ENCODE measurements at regions not wholly inside any gene's neighbourhood (a gene's known extent, or its start where the extent isn't known, plus 50 kb on each side); places are given as distances from the start of the nearest gene placed in this dataset.

DNA sequence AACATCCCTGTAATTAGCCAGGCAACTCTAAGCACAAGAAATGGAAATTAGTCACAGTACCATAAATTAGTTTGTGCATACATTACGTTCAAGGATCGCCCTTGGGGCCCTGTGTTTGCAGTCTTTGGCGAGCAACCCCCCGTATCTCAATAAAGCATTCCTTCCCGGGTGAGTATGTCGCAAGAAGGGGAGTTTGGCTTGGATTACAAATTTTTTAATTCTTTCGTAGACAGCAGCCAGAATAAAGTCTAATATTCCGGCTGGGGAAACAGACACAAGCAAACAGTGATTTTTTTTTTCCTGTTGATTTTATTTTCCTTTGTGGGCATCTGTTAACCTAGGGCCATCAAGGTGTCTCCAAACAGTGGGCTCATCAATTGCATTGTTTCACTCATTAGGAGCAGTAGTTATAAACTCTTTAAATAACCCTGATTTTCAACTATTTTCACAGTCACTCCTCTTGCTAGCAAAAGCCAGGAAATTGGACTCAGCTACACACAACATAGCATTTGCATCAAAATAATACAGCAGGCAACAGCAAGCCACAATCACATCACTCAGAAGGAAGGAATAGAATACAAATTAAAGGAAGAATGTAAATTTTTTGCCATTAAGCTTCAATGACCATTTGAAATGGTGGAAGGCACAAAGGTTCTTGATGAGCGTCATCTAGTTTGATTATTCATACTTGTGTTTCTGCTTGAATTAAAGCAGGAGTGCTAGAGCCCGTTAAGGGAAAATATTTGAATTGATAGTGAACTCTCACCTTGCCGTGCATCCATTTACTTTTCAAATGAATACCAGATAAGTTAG lies 85.3 kb downstream of the LINC00237 start:
- Mint-ChIP-seq H3K4me3 (ENCODE audit: unreplicated experiment) (no peak overlapping the region), H3K9me3 (ENCODE audit: low read depth) (peaks cover 5% of the 10 kb centered on the region), H3K4me1 (ENCODE audit: low read depth) (no peaks in the 10 kb centered on the region), H3K27ac (ENCODE audit: unreplicated experiment) (no peak overlapping the region), H3K27me3 (ENCODE audit: low read depth) (peaks cover 16% of the 10 kb centered on the region), H3K36me3 (ENCODE audit: low read depth) (no peaks in the 10 kb centered on the region)
- no peak for DNase-seq (ENCODE audit: low spot score)
- TF ChIP-seq, protein P1, sequence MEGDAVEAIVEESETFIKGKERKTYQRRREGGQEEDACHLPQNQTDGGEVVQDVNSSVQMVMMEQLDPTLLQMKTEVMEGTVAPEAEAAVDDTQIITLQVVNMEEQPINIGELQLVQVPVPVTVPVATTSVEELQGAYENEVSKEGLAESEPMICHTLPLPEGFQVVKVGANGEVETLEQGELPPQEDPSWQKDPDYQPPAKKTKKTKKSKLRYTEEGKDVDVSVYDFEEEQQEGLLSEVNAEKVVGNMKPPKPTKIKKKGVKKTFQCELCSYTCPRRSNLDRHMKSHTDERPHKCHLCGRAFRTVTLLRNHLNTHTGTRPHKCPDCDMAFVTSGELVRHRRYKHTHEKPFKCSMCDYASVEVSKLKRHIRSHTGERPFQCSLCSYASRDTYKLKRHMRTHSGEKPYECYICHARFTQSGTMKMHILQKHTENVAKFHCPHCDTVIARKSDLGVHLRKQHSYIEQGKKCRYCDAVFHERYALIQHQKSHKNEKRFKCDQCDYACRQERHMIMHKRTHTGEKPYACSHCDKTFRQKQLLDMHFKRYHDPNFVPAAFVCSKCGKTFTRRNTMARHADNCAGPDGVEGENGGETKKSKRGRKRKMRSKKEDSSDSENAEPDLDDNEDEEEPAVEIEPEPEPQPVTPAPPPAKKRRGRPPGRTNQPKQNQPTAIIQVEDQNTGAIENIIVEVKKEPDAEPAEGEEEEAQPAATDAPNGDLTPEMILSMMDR (IDR thresholded peaks at IDR 0.05): no peak

DNA sequence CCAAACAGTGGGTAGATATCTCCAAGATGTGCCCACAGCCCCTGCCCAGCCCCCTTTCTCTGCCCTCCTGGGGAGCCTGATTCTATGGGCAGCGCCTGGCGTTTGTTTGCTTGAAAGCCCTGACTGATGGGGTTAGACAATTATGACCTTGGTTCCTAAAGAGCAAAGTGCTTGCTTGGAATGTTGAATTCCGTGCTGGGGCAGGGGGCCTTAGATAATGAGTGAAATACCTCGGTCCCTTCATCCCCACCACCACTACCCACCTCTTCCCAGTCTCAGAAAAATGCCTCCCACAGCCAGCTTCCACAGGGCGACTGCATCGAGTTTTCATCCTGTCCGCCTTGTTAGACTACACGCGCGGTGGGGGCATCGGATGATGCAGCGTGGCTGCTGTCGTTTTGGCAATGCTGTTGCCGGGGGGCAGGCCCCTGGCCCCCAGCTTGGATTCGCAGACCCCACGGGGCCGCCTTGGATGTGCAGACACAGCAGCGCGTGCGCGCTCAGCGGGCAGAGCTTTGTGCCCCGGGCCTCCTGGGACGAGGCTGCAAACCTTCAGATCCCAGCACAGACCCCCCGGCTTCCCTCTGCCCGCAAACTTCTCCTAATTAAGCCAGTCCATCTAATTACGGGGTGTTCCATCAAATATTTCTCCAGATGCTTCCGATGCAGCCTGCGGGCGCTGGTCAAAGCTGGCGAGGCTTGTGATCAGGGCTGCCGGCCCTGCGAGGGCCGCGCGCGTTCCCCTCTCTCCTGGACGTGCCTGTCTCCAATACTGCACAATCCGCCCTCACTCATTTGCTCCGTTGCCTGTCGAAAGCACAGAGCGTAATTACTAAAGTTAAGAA lies 86.1 kb downstream of the LINC00237 start:
- Mint-ChIP-seq H3K4me3 (ENCODE audit: unreplicated experiment) (no peak overlapping the region), H3K36me3 (ENCODE audit: low read depth) (no peaks in the 10 kb centered on the region), H3K27me3 (ENCODE audit: low read depth) (peaks cover 16% of the 10 kb centered on the region), H3K27ac (ENCODE audit: unreplicated experiment) (no peak overlapping the region), H3K4me1 (ENCODE audit: low read depth) (no peaks in the 10 kb centered on the region), H3K9me3 (ENCODE audit: low read depth) (peaks cover 5% of the 10 kb centered on the region)
- no peak for DNase-seq (ENCODE audit: low spot score)
- TF ChIP-seq, protein P1 (IDR thresholded peaks at IDR 0.05): no peak

DNA sequence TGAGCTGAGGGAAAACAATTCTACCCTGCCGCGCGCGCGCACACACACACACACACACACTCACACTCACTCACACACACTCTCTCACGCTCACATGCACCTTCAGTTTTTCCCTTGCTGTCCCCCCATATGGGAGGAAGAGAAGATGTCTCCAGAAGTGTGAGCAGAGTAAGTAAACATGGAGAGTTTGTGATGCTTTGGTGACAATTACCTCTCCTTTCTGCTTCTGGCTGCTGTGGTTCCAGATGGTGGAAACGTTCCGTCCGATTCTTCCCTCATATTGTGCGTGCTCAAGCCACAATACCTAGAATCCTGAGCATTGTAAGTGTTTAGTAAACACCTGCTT lies 86.7 kb downstream of the LINC00237 start:
- DNase-seq (ENCODE audit: low spot score): no peak
- TF ChIP-seq, protein P1 (IDR thresholded peaks at IDR 0.05): no peak
- H3K36me3 Mint-ChIP-seq (ENCODE audit: low read depth): no peaks in the 10 kb centered on the region
- H3K4me1 Mint-ChIP-seq (ENCODE audit: low read depth): no peaks in the 10 kb centered on the region
- H3K4me3 Mint-ChIP-seq (ENCODE audit: unreplicated experiment): no peak overlapping the region
- peaks cover 16% of the 10 kb centered on the region for H3K27me3 Mint-ChIP-seq (ENCODE audit: low read depth)
- H3K27ac Mint-ChIP-seq (ENCODE audit: unreplicated experiment): no peak overlapping the region
- peaks cover 2% of the 10 kb centered on the region for H3K9me3 Mint-ChIP-seq (ENCODE audit: low read depth)

DNA sequence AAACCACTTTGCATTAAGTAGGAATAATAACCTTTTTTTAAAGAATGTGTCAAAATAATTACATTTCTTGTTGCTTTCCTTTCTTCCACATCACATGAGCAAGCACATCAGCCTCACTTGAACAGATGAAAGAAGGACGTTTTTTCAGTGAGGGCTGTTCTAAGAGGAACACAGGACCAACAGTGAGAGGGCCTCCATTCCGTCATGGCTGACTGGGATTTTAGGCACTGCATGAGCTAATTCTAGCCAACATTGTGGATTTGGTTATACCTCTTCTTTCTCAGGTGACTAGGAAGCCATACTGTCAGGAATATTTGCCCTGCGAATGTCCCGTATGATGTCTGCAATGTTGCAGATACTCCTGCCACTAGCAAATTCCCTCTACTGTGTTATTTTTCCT lies 87.6 kb downstream of the LINC00237 start:
- no peaks in the 10 kb centered on the region for H3K9me3 Mint-ChIP-seq (ENCODE audit: low read depth)
- TF ChIP-seq, protein P1 (IDR thresholded peaks at IDR 0.05): no peak
- no peaks in the 10 kb centered on the region for H3K36me3 Mint-ChIP-seq (ENCODE audit: low read depth)
- DNase-seq (ENCODE audit: low spot score): no peak
- peaks cover 16% of the 10 kb centered on the region for H3K27me3 Mint-ChIP-seq (ENCODE audit: low read depth)
- no peak overlapping the region for H3K4me3 Mint-ChIP-seq (ENCODE audit: unreplicated experiment)
- no peak overlapping the region for H3K27ac Mint-ChIP-seq (ENCODE audit: unreplicated experiment)
- H3K4me1 Mint-ChIP-seq (ENCODE audit: low read depth): no peaks in the 10 kb centered on the region

DNA sequence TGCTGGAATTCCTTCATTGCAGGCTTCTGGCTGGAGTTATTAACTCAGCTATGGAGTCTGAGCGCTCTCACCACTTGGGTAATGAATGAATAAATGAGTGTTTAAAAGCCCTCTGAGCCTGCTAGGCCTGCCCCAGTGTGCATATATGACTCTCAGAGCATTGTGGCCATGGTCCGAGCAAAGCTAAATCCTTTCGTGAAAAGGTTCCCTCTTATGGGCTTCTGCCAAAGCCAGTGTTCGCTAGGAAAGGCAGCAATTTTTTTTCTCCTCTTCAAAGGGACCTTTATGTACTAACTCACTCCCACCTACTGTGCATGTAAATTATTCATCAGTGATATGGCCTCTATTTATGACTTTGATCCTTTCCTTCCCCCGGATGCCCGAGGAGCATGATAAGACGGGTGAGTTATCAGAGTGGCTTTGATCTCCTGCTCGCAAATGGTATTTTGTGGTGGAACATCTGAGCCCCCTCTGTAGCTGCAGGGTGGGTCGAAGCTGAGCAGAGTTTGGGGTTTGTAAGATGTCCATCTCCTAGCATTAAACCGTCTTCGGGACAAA lies 88.6 kb downstream of the LINC00237 start:
- TF ChIP-seq, protein P1 (IDR thresholded peaks at IDR 0.05): no peak
- no peak overlapping the region for H3K27ac Mint-ChIP-seq (ENCODE audit: unreplicated experiment)
- no peaks in the 10 kb centered on the region for H3K36me3 Mint-ChIP-seq (ENCODE audit: low read depth)
- H3K4me1 Mint-ChIP-seq (ENCODE audit: low read depth): no peaks in the 10 kb centered on the region
- DNase-seq (ENCODE audit: low spot score): no peak
- peaks cover 16% of the 10 kb centered on the region for H3K27me3 Mint-ChIP-seq (ENCODE audit: low read depth)
- no peaks in the 10 kb centered on the region for H3K9me3 Mint-ChIP-seq (ENCODE audit: low read depth)
- H3K4me3 Mint-ChIP-seq (ENCODE audit: unreplicated experiment): no peak overlapping the region

Data from chondrocyte (in vitro differentiated cells).